ENCODE measurements at regions not wholly inside any gene's neighbourhood (a gene's known extent, or its start where the extent isn't known, plus 50 kb on each side); places are given as distances from the start of the nearest gene placed in this dataset.

DNA sequence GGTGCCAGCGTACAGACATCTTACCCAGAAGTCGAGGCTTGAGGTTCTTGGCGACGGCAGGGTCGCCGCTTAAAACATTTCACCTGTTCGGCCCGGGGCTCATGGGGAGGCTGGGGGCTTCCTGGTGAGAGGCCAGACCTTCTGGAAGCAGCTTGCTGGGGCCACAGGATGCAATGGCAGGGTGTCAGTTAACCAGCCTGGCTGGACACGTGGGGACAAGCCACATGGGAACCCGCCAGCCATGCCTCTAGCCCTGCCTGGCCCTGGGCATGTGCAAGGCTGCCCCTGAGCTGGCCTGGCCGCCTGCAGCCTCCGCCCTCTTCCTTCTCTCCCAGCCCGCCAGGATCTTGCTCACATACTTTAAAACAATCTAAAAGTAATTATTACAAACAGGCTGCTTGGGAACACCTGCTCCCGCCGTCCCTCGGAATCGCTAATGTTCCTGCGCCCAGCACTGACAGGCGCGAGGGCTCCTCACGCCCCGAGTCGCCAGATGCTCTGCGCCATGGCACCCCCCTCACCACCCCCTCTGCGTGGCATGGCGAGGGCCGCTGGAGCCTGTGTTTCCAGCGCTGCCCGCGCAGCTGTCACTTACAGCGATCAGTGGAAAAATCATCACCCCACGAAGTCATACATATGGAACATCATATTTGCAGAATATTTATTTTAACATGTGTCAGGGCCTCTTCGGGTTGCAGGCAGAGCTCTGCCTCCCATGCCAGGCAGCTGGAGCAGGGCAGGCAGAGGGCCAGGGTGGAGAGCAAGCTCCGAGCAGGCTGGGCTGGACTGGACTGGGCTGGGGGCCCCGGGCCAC is 188.7 kb upstream of the GSE1 start:
- DNase-seq (ENCODE audit: low spot score) = no peak

DNA sequence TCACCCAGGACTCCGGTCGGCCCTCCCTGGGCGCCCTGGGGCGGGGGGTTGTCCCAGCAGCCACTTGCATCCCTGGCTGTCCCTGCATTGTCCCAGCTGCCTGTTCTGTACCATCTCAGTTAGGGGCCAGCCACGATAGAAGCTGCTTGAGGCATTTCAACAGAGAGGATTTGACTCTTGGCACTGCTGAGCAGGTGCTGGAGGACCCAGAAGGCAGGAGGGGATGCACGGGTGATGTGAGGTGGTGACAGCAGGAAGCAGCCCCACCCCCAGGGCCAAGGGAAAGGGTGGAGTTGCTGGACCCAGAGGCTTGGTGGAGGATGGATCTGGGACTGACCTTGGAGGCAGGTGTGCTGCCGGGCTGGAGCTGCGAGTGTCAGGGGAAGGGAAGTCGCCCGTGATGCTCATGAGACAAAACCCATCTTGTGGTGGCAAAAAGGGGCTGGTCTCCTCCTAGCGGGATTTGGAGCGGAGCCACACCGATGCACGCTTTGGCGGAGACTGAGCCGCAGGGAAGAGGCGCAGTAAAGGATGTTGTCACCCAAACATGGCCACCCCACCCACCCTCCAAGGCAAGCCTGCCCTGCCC is 188.0 kb upstream of the GSE1 start:
- DNase-seq (ENCODE audit: low spot score) = no peak

DNA sequence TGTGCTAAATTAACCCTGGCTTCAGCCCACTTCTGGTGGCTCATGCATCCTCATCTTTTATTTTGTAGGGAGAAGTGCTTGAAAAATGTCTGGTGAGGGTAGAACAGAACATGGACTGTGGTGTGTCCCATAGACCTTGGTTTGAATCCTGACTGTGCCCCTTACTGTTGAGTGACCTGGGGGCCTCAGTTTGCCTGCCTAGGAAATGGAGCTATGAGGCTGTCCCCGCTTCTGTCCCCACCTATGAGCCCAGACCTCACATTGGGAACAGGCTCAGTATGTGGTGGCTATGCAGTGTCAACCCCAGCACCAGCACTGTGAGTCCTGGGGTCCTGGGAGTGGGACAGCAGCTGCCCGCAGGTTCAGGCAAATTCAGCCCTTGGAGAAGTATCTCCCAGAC is 186.3 kb upstream of the GSE1 start:
- no peak for DNase-seq (ENCODE audit: low spot score)

DNA sequence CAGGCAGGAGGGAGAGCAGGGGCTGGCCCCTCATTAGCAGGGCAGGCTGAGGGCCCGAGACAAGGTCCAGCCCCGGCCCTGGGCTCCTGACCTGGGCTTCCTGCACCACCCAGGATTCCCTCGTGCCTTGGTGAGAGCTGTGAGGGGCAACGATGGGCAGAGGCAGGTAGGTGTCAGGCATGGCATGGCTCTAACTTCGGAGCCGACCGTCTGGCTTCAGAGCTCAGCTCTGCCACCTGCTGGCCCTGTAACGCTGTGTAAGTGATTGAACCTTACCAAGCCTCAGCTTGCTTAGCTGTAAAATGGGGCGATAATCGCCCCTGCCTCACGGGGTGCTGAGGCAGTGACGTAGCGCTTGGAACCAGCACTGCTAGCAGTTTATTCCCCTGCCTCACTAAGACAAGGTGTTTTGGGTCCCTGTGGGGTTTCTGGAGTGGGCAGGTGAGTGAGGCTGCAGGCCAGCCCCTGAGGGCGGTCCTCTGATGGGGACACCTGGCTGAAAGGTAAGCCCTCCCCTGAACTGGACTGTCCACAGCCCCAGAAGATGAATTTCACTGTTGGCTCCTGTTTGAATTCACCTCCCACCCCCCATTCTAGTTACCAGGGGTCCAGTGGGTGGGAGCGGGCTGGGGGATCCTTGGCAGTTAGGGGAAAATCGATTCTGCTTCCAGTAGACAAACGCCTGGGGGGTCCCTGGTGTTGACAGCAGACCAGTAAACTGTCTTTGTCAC is 184.8 kb upstream of the GSE1 start:
- peak; percentile 52 for DNase-seq (ENCODE audit: low spot score)

DNA sequence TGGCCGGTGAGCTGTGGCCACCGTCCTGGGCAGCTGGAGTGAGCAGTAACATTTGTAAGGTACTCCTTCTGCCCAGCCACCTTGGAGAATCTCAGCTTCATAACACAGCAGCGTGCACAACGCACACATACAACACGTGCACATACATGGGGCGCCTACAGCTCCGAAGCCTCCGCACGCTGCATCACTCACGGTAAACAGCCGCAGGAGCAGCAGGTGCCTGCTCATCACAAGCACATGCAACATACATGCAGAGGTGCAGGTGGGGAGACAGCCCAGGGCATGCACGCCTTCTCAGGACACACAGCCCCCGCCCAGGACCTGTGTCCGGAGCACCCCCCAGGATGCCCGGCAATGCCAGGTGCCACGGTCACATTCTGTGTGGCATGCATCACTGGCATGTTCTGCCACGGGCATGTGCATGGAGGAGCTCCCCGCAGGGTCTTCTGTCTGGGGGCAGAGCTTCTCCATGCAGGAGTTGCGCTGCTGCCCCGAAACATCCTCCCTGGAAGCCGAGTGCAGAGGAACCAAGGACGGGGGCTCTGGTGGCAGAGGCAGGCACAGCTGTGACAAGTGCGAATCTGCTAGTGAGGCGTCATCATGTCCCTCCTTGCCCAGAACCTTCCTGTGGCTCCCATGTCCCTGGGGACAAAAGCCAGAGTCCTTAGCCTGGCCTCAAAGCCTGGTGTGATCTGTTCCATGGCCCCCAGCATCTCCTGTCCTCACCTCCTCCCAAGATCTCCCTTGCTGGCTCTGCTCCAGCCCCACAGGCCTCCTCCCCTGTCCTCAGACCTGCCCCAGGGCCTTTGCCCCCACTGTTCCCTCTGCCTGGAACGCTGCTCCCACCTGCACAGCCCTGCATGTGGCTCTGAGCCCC is 184.0 kb upstream of the GSE1 start:
- DNase-seq (ENCODE audit: low spot score) = no peak

DNA sequence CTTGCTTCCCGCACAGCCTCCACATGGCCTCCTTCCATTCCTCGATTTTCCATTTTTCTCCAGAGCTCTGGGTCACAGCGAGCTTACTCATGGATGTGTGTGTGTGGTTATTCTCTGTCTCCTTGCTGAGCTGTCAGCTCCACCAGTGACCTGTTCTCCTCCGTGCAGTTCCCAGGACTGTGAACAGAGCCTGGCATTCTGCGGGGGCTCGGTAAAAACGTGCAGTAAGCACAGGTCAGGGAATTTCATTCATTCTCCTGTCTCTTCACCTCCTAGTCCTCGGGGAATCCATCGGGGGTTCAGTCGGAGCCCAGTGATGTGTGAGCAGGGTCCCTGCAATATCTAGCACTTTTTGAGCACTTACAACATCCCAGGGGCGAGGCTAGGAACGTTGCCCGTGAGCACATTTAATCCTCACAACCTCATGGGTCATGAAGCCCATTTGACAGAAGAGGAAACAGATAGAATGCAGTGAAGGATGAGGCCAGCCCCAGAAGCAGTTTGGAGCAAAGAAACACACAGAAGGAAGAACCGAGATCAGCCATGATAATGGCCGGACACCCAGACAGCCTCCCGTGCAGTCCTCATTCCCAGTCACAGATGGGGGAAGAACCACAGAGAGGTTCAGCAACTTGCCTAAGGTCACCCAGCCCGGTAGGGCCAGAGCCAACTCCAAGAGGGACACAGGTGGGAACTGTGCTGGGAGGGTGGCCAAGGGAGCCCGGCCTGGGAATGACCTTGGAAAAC is 183.2 kb upstream of the GSE1 start:
- DNase-seq (ENCODE audit: low spot score) = no peak

DNA sequence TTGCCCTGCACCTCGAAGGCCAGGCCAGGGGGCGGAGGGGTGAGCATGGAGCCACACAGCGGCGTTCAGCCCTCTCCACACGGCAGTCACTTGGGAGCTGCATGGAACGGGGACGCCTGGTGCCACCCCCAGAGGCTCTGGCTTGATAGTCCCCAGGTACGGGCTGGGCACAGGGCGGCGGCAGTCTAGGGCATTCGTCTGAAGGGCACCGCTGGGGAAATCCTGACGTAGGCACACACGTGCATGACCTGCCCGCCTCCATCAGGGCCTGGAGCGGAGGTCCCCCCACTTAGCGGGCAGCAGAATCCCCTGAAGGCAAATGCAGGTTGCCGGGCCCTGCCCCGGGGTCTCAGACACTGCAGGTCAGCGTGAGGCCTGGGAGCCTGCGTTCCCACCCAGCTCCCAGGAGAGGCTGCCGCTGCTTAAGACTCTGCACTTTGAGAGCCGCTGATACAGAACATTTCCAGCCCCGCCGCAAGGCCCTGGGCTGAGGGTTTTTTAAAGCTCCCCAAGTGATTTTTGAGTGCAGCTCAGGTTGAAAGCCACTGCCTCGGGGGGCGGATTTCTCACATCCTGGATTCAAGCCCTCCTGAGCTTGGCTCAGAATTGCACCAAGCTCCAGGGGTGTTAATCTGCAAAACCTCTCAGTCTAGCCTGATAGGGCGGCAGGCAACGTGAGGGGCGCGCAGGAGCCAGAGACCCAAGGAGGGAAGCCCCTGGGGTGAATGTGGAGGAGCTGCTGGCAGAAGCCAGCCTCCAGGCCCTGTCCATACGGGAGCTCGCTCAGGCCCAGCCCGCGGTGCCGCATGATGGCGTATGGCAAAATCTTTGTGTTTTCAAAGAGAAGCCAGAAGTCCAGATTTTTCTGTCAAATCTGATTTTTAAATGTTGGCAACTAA is 182.3 kb upstream of the GSE1 start:
- DNase-seq (ENCODE audit: low spot score) = no peak

DNA sequence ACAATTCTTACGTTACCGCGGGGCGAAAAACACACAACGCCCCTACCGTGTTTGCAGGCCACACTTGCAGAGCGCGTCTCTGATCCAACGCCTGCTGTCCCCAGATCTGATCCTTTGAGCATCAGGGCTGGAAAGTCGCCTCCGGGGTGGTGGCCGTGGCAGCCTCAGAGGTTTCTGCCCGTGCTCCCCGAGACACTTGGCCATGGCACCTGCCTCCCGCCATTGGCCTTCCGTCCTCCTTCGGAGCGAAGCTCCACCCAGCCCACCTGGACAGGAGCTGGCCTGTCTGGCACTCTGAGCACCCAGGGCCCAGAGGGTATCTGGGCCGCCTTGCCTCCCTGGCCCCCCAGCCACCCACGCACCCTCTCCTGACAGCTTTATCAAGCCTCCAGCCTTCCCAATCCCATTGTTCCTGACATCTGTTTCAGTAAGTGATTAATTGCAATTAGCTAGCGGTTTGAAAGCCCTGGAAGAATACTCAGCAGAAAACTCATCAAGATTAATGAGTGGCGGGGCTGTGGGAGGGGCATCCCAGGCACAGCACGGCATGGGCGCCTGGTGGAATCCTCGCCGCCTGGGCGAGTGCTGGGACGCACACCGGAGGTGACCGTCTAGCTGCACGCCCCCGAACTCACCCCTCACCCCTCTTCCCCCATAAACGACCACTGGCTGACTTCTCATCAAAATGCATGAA is 181.5 kb upstream of the GSE1 start:
- DNase-seq (ENCODE audit: low spot score) = no peak

DNA sequence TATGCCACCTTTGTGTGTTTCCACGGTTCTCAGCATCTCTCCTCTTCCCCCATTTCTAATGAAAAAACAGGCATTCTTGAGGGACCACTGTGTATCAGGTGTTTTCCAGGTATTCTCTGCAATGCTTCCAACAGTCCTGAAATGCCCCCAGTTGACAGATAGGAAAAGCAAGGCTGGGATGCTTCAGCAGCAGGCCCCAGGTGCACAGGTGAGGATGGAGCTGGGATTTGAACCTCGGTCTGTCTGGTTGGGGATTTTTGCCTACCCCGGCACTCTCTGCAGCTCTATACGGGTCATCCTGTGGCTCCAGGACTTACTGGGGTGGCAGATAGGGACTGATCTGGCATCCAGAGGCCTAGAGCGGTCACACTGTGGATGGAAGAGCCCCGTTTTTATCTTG is 180.5 kb upstream of the GSE1 start:
- no peak for DNase-seq (ENCODE audit: low spot score)

DNA sequence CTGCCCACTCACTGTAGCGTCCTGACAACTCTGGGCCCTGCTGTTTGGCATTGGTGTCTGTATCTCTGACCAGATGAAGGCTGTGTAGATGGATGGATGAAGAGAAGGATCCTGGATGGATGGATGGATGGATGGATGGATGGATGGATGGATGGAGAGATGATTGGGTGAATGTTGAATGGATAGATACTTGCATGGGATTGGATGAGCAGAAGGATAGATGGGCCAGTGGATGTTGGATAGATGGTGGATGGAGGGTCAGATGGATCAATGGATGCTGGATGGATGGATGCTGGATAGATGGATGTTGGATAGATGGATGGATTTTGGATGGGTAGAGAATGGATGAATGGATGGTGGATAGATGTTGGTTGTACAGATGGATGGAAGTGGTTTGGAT is 179.6 kb upstream of the GSE1 start:
- DNase-seq (ENCODE audit: low spot score) = no peak

DNA sequence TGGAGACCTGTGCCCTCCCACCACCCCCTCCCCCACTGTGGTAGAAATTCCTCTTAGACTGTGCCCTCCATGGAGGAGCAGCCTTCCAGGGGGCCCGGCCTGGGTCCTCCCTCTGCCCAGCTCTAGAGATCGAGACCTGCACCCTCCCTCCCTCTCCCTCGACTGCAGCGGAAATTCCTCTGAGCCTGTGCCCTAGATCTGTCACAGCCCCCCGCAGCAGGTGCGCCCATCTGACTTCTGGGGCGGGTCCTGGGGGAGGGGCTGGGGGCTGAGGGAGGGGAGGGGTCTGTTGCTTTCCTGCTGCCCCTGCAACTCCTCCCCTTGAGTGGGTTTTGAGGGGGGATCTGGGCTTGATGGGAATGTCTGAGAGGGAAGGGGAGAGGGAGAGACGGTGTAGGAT is 177.8 kb upstream of the GSE1 start:
- DNase-seq (ENCODE audit: low spot score) = no peak

DNA sequence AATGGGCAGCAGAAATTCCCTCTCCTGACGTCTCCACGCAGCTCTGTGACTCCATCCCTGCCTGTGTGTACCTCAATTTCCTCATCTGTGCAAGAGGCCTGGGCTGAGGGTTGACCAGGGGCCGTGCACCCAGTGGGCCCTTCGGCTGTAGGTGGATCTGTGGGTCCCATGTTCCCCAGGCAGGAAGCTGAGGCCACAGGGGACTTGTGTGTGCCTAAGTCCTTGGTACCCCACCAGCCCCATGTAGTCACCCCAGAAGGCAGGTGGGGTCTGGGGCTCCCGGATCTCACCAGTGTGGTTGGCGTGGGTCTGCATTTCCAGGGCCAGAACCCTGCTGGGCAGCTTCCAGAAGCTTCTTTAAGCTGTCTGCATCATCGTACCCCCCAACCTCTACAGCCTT is 177.4 kb upstream of the GSE1 start:
- DNase-seq (ENCODE audit: low spot score) = no peak

DNA sequence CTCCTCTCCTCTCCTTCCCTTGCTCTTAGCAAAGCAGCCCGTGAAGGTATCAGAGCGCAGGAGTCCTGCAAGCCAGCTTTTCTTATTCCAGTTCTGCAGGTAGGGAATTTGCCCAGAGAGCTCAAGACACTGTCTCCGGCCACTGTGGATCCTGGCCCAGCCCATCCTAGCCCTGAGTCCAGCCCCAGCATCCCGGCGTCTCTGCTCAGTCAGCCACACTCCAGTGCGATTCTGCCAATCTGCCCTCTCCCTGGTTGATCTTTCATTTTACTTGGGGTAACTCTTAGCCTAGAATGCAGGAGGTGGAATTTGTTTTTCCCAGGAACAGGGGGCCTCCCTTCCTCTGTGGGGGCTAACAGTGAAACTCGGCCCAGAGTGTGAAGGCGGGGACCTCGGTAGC is 176.9 kb upstream of the GSE1 start:
- no peak for DNase-seq (ENCODE audit: low spot score)

DNA sequence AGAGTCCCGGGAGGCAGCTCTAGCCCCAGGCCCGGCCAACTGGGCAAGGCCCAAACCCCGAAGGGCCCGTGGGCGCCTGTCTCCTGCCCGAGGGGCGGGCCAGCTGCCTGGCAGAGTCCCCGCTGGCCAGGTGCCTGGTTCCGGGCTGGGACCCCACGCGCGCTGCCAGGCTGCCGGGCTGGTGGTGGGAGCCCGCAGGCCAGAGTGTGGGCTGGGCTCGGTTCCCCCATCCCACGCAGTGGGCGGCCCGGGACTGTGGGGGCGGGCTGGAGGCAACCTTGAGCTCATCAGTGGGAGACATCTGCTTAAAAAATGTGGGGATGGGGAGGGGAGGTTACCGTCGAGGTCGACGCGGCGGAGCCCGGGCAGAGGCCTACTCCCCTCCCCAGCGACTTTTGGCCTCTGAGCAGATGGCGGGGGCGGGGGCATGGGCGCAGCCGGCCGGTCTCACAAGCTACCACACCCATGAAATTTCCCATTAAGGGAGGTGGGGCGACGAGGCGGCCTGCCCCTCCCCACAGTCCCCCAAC is 176.4 kb upstream of the GSE1 start:
- no peak for DNase-seq (ENCODE audit: low spot score)

DNA sequence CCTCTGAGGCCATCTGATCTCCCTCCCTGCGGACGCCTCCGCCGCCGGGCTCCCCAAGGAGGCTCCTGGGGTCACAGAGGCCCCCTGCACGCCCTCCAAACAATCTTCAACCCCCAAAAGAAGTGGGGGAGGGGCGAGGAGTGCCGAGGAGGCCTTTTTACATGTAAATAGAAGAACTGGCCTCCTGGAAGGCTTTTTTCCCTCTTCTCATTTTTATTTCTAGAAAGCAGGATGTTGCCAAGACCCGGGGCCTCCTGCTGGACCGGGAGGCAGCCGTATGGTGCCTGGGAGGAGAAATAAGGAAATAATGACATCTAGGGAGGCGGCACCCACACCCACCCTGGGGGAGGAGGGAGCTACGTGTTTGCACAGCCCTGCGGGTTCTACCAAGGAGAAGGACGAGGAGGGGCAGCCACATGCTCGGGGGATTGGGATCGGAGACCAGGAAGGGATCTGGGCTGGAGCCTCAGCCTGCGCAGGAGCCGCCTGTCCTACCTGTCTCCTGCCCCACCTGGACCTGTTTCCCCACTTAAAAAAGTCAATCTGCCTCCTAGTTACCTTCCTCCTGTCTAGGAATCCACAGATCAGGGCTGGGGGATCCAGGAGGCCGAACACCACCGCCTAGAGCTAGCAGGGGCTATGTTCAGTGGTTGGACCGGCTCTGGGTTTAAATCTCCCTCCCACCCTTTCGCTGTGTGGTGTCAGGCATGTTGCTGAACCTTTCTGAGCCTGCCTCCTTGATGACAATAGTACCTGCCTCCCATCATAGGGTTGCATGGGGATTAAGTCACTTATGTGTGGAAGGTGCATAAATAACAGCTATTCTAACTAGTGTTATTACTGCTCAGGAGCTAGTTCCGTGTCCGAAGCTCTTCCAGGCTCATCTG is 175.7 kb upstream of the GSE1 start:
- no peak for DNase-seq (ENCODE audit: low spot score)

DNA sequence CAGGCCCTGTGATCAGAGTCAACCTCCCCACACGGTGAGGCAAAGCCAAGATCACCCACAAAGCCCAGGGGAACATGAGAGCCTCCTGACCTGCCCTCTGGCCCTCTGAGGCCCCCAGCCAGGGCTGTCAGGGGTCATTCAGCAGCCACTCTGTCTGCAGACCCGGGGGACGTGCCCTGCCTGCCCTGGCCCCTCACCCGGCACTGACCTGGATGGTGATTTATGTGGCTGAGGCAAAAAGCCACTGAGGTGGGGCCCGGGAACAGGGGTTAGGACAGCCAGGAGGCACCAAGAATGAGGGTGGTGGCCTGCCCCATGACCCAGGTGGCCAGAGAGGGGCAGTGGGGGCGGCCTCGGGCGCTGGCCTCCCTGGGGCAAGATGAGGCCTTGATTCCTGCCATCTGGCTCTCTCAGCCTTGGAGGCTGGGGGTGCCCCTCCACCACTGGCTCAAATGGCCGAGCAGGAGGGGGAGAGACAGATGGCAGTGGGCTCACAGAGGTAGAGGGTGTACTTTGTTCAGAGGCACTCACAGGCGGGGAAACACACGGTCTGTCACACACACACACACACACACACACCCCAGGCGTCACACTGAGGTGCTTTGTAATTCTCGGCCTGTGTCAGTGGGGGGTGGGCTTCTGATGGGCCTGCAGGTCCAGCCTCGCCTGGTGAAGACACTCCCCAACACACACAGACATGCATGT is 174.0 kb upstream of the GSE1 start:
- DNase-seq (ENCODE audit: low spot score) = no peak

DNA sequence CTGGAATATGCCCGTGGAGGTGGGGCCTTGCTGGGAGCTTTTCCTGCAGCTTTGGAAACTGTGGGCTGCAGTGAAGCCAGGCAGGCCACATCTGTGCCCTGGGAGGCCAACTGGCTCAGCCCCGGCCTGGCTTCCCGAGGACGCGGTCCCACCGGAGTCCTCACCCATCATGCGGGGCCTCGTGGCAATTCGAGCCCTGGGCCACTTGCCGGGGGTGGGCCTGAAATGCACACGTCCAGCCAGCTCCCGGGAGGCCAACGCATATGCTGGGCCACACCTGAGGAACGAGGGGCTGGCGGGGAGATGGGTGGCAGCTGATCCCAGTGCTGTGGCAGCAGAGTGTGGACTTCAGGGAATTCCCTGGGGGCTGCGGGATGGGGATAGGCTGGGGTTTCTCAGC is 172.4 kb upstream of the GSE1 start:
- DNase-seq (ENCODE audit: low spot score) = no peak

Measured in hematopoietic multipotent progenitor cell treated with erythropoietin and hydrocortisone succinate and interleukin-3 and kit ligand, for 17 days (in vitro differentiated cells).